ENCODE measurements at regions not wholly inside any gene's neighbourhood (a gene's known extent, or its start where the extent isn't known, plus 50 kb on each side); places are given as distances from the start of the nearest gene placed in this dataset.

DNA sequence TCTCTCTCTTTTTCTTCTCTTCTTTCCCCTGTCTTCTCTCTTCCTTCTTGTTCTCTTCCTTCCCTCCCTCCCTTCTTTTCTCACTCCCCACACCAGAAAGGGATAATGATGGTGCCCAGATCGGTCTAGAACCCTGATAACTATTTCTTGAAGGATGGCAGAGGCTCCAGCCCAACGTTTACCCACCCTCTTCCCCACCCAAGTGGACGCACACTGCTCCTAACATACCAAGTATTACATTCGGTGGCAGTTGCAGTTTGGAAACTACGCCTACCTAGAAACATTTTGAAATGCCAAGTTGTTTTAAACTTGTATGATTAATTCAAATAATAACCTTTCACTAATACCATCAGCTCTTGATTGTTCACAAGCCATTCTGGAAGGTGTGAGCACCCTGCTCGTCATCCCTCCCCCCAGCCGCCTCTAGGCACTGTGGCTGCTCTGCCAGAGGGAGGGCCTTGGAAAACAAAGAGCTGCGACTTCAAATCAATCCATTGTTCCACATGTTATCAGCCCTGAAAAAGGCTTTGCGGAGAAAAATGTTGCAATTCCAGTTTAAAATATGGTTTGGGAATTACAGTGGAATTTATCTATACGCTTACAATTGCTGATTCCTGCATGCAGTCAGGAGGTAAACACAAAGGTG is 1017.5 kb upstream of the TENM3 start:
- in situ Hi-C loops (cut with MboI; ENCODE audit: low sequenced_read_pairs), result no loop called here
- intact Hi-C loops (cut with micrococcal nuclease), result no loop called here
- Histone ChIP-seq H3K9ac (ENCODE audit: low read depth, low read length) (no peak overlapping the region), H3K23ac (ENCODE audit: low read depth, low read length) (no peak overlapping the region), H2BK15ac (ENCODE audit: low read depth, low read length) (no peak overlapping the region), H2AFZ (replicated peaks; ENCODE audit: low read length, poor library complexity) (no peak overlapping the region), H4K91ac (ENCODE audit: insufficient read depth, low read depth, low read length) (no peak overlapping the region), H2AK5ac (ENCODE audit: low read depth, low read length) (no peak overlapping the region), H3K4me1 (ENCODE audit: control insufficient read depth, insufficient read depth, low read length) (no peaks in the 10 kb centered on the region), H3K18ac (ENCODE audit: low read depth, low read length) (no peak overlapping the region), H2AK9ac (replicated peaks; ENCODE audit: low read depth, low read length, poor library complexity) (no peak overlapping the region), H3K4me2 (ENCODE audit: low read depth, low read length) (no peak overlapping the region), H2BK5ac (ENCODE audit: low read depth, low read length, poor library complexity, severe bottlenecking) (no peak overlapping the region), H3K14ac (replicated peaks; ENCODE audit: low read depth, low read length) (no peak overlapping the region), H4K20me1 (ENCODE audit: insufficient read depth, low read length) (no peaks in the 10 kb centered on the region), H3K4ac (ENCODE audit: low read depth, low read length) (no peak overlapping the region), H3K27me3 (ENCODE audit: control insufficient read depth, insufficient read depth, low read length) (no peaks in the 10 kb centered on the region), H4K8ac (ENCODE audit: low read depth in 2 of 2, low read length in 2 of 2) (no peak overlapping the region), H3K56ac (ENCODE audit: extremely low read depth, insufficient read depth, low read length) (no peak overlapping the region), H3K27ac (ENCODE audit: insufficient read depth, low read length) (no peak overlapping the region), H3K36me3 (ENCODE audit: control insufficient read depth, insufficient read depth, low read length) (no peaks in the 10 kb centered on the region), H3K4me3 (ENCODE audit: insufficient read depth, low read depth, low read length) (no peak overlapping the region), H4K5ac (ENCODE audit: low read depth, low read length) (no peak overlapping the region), H3K79me1 (ENCODE audit: low read depth in 1 of 2, low read length in 2 of 2) (no peaks in the 10 kb centered on the region), H3K9me1 (ENCODE audit: insufficient read depth, low read length) (no peaks in the 10 kb centered on the region), H3K9me3 (ENCODE audit: control insufficient read depth, insufficient read depth, low read length) (no peaks in the 10 kb centered on the region), H2BK20ac (ENCODE audit: low read depth, low read length) (no peak overlapping the region), H2BK120ac (ENCODE audit: low read depth, low read length) (no peak overlapping the region)
- no CpG with 5 or more reads among the region's 10 CpGs for WGBS, 2 experiments (ENCODE audit: extremely low coverage in 2 of 2, insufficient read length in 1 of 2)
- dilution Hi-C loops (cut with HindIII; ENCODE audit: low sequenced_read_pairs, unreplicated experiment), result no loop called here
- BruUV-seq (replicated peaks), result no TSS peak
- CTCF ChIA-PET, result no interaction called here
- POLR2A ChIA-PET (ENCODE audit: unreplicated experiment), result no interaction called here
- TF ChIP-seq RAD21 (IDR thresholded peaks at IDR 0.05; ENCODE audit: low read length) (no peak), CEBPB (IDR thresholded peaks at IDR 0.05; ENCODE audit: low read depth, low read length) (no peak)
- TF ChIP-seq, protein P1, sequence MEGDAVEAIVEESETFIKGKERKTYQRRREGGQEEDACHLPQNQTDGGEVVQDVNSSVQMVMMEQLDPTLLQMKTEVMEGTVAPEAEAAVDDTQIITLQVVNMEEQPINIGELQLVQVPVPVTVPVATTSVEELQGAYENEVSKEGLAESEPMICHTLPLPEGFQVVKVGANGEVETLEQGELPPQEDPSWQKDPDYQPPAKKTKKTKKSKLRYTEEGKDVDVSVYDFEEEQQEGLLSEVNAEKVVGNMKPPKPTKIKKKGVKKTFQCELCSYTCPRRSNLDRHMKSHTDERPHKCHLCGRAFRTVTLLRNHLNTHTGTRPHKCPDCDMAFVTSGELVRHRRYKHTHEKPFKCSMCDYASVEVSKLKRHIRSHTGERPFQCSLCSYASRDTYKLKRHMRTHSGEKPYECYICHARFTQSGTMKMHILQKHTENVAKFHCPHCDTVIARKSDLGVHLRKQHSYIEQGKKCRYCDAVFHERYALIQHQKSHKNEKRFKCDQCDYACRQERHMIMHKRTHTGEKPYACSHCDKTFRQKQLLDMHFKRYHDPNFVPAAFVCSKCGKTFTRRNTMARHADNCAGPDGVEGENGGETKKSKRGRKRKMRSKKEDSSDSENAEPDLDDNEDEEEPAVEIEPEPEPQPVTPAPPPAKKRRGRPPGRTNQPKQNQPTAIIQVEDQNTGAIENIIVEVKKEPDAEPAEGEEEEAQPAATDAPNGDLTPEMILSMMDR (conservative IDR thresholded peaks at IDR 0.05; ENCODE audit: low read depth, low read length), result no peak
- TF ChIP-seq, protein P2, sequence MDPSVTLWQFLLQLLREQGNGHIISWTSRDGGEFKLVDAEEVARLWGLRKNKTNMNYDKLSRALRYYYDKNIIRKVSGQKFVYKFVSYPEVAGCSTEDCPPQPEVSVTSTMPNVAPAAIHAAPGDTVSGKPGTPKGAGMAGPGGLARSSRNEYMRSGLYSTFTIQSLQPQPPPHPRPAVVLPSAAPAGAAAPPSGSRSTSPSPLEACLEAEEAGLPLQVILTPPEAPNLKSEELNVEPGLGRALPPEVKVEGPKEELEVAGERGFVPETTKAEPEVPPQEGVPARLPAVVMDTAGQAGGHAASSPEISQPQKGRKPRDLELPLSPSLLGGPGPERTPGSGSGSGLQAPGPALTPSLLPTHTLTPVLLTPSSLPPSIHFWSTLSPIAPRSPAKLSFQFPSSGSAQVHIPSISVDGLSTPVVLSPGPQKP (IDR thresholded peaks at IDR 0.05; ENCODE audit: borderline replicate concordance, low read depth, low read length), result no peak
- DNase-seq (no peak), ATAC-seq (ENCODE audit: low read depth) (no peak)

All from IMR-90 (cell line).